ENCODE measurements at regions not wholly inside any gene's neighbourhood (a gene's known extent, or its start where the extent isn't known, plus 50 kb on each side); places are given as distances from the start of the nearest gene placed in this dataset.
"Not testable (repeated sequence)": the region's sequence is repeated elsewhere in the genome, so short reads cannot be mapped to it uniquely, and the experiment has no call there.

DNA sequence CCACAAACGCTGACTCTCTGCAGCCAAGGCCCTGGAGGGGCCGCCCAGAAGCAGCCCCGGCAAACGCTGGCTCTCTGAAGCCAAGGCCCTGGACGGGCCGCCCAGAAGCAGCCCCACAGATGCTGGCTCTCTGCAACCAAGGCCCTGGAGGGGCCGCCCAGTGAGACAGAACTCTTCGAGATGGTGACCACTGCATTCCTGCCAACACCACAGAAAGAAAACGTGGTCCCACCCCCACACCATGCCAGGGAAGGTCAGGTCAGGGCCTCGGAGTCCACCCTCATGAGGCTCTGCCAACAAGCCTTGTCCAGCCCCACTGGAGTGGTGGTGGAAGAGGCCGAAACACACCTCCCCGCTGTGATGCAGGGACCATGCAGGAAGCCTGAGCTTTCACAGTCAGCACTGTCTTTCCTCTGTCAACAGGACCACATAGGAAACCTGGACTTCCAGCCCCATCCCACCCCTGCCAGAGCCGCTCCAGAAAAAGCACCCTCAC lies 97.5 kb downstream of the DLL1 start:
- DNase-seq (ENCODE audit: low read depth) = no peak

DNA sequence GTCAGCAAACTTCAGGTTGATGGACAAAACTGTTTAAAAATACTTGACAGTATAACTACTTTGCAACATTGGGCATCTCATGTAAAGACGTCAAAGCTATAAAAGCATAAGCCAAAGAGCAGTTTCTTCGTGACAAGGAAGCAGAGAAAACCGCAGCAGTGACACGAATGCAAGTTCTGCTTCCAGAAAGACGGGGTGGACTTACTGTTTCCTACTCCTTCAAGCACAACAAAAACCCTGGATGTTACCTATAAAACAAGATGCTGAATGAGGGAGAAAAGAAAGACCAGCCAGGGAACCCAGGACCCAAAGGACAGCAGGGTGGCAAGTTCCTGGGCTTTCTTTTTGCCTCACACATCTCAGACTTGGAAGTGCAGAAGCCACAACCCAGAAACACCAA lies 98.0 kb downstream of the DLL1 start:
- DNase-seq (ENCODE audit: low read depth) = no peak

DNA sequence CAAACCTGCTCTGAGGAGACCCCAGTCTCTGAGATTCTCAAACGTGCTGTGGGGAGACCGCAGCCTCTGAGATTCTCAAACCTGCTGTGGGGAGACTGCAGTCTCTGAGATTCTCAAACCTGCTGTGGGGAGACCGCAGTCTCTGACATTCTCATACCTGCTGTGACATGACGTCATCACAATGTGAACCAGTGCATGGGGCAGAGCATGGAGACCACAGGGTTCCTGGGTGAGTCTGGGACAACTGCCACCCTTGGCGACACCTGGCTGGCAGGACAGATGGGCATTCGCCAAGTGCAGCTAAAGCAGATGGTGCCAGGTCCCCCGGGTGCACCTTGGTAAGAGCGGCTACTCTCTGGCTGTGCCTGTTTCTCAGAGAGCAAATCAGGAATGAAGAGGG lies 98.8 kb downstream of the DLL1 start:
- not testable (repeated sequence) for DNase-seq (ENCODE audit: low read depth)

DNA sequence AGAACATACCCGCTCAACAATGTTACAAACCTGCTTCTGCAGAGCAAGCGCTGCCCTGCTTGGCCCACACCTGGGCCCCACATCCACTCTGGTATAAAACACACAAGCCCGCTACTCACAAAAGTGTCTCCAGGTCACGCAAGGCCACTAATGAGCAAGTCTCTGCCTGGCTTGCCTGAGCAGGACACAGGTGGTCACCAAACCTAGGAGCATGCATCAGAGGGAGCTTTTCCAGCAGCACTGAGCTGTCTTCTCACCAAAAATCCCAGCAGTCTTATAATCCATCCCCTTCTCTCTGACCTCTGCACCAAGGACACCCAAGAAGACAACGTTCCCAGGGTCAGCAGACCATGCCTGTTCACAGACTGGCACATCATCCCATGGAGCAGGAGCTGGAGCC lies 100.8 kb downstream of the DLL1 start:
- DNase-seq (ENCODE audit: low read depth) = no peak

DNA sequence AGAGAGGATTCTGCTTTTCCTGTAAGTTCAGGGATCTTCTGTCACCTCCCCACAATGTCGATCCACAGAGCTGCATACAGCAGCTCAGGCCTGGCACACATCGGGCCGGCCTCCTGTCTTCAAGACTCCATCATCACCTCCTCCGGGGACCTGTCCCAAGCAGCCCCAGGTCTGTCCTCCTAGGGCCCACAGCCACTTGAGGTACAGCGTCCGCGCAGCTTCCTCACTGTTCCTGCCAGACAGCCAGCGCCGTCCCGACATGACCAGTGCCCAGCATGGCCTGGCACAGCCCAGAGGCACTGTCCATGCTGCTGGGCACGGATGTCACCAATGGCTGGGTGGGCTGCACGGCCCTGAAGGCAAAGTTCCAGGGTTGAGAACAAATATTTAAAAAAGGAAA lies 101.6 kb downstream of the DLL1 start:
- DNase-seq (ENCODE audit: low read depth) = no peak

DNA sequence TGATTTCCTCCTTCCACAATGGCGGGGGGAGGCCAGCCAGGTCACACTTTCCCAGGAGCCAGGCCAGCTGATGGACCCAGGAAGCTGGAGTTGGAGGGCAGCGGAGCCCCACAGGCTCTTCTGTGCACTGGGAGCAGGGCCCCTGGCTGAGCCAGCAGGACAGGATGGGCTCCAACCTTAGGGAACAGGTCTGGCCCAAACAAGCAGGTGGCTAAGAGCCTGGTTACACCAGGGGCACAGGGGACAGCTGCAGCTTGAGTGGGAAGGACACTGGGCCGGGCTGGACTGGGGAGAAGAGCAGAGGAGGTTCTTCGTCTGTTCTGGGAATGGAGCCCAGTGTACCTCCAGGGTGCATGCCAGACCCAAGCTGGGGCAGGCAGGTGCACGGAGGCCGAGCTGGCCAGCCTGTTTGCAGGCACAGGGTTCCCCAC lies 102.3 kb downstream of the DLL1 start:
- DNase-seq (ENCODE audit: low read depth) = no peak

DNA sequence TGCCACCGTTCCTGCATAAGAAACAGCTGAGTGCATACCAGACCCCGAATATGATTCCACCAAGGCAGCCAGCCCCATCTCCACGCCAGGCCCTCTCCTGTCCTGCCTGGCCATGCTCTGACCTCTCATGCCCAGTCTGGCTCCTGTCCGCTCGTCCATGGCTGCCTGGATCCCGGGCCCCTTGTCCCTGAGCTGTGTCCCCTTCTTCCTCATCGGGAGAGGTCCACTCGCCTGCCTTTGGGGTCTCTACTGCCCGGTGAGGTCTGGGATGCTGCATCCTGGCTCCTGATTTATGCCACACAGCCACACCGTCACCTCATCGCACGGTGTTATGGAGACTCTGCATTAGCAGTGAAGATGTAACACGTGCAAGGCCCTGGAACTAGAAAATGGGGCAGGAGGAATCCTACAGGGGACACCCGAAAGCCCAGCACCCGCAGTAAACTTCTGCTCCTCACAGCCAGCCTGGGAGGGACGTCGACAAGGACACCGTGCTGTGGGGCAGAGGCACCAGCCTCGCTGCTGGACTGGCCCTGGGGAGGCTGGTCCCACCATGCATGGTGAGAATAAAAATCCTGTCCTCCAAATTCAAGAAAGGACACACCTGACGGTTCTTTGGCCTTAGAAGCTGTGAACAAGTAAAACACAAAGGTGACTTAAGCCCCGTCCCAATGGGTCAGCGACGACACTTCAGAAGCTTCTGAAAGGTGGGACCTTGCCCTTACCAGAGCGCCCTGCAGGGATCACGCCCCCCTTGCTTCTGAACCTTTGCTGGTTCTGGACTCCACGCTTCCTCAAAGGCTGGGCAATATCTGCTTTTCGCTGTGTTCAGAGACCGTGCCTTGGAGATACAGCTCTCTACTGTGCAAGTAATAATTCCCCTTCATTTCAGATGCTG lies 103.0 kb downstream of the DLL1 start:
- DNase-seq (ENCODE audit: low read depth) = no peak

DNA sequence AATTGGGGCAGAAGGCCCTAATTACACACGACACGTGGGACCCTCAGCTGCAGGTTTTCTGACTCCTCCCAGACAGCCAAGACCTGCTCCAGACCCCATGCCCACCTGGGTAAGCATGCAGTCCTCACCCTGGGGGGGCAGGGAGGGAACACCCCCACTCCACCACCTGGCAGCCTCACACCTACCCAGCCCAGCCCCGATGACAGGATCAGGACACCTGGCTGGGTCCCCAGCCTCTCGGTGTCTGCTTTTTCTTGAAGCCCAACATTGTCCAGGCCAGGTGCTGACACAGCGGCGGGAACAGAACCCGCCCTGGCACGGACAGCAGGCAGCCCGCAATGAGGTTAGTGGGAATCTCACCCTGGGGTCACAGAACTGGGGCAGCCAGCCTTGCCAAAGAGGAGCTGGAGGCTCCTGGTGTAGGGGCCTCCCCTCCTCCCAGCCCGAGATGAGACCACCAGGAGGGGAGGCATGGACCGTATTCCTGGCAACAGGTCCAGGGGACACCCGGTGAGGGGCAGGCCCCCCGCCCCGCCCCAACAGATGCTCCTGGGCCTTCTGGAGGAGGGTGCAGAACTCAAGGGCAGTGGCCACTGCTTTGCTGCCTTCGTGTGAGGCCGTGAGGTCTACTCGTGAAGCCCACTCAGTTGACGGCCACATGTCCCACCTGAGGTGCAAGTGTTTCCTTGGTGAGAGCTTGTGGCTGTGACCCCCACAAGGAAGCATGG lies 103.8 kb downstream of the DLL1 start:
- no peak for DNase-seq (ENCODE audit: low read depth)

DNA sequence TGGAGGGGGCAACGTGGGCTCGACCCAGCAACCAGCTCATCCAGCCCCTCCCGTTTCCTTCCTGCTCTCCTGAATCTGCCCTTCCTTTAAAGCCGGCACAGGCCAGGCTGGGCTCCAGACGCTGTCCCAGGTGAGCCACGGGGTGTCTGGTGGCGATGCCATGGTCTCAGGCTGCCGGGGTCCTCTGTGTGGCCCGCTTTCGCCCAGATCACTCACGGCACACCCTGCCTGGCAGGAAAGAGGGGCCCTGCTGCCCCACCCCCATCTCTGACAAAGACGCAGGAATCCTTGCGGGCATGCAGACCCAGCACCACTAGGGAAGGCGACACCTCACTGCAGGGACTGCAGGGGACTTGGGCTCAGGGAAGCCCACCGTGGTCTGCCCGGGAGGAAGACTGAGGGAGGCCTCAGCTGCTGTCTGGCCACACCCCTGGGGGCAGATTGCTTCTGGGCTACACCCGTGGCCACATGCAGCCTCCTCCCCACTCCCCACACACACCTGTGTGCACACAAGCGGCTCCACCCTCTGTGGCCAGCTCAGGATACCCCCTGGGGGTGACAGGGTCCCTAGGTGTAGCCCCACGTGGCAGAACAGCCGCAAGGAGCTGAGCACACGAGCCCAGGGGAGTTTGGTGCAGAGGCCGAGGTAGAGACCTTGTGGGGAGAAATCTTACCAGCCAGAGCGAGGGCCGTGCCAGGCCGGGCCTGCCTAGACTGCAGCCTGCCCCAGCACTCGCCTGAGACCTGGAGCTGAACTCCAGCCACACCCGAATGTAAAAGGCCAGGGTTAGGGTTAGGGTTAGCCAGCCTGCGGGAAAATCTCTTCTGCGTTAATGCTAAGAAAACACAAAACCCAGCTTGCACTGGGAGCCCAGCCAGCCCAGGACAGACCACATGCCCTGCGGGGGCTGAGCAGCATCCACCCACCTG lies 104.6 kb downstream of the DLL1 start:
- no peak for DNase-seq (ENCODE audit: low read depth)

DNA sequence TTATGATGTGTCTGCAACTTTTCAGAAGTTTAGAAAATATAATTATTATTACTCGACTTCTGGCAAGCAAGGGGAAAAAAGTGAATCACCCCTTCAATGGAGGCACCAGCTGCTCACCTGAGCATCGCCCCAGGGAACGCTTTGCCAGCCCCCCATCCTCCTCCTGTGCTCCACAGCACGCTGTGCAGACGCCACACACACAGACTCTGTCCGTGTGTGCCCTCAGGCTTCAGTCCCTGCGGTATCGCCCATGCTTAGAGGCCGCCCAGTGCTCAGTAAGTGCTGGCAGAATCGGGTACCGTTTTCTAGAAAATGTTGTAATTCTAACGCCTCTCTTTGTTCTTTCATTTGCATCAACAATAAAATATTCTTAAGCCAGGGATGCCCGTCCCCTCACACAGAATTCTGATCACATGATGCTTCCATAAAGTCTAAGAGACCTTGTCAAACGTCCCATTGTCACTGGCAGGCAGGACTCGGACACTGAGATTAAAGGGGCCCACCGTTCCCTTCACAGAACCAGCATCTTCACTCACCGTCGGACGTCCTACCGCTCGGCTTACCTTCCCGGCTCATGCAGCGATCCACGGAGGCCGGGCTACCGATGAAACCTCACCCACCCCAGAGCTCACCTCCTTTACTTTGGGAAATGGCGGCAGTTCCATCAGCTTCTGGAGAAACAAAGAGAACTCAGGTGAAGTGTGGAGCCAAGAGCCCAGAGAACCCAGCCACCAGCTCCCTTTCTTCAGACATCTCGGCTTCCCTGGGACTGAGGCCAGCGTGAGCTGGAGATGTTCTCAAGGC lies 105.5 kb downstream of the DLL1 start:
- DNase-seq (ENCODE audit: low read depth) = no peak

DNA sequence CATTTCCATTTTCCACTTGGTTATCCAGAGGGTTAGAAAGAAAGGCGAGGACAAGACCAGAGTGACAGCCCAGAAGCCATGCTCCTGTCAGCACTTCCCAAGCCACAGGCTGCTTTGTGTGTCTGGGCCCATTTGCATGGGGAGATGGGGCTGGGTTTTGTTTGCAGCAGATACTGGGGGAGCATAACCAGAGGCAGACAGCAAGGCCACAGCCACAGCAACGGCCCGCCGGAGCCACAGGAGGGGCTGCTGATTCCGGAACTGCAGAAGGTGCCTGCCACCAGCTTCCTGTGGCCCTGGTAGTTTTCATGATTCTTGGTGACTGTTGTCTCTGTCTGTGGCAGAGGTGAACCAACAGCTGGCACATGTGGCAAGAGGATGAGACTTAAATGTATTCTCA lies 106.6 kb downstream of the DLL1 start:
- DNase-seq (ENCODE audit: low read depth) = no peak

DNA sequence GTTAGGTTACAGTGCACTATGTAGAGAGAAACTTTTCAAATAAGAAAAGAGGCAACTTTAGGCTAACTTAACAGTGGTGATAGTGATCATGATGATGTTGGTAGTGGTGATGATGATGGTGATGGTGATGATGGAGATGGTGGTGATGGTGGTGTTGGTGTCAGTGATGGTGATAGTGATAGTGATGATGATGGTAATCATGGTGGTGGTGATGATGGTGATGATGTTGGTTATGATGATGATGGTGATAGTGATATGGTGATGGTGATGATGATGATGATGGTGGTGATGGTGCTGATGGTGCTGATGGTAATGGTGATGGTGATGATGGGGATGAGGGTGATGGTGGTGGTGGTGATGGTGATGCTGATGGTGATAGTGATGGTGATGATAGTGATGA lies 107.4 kb downstream of the DLL1 start:
- no peak for DNase-seq (ENCODE audit: low read depth)

DNA sequence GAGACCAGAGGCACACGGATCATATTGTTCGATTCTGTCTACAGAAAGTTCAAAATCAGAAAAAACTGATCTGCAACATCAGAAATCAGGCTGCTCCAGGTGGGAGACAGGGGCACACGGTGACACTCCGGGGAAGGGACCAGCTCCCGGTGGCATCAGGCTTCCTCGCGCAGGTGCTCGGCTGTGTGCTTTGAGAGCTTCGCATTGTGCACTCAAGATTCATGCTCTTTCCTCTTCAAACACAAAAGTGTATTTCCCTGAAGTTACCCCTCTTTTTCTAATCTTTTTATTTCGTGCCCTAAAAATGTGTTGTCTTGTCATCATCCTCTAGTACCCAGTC lies 108.1 kb downstream of the DLL1 start:
- DNase-seq (ENCODE audit: low read depth) = no peak

DNA sequence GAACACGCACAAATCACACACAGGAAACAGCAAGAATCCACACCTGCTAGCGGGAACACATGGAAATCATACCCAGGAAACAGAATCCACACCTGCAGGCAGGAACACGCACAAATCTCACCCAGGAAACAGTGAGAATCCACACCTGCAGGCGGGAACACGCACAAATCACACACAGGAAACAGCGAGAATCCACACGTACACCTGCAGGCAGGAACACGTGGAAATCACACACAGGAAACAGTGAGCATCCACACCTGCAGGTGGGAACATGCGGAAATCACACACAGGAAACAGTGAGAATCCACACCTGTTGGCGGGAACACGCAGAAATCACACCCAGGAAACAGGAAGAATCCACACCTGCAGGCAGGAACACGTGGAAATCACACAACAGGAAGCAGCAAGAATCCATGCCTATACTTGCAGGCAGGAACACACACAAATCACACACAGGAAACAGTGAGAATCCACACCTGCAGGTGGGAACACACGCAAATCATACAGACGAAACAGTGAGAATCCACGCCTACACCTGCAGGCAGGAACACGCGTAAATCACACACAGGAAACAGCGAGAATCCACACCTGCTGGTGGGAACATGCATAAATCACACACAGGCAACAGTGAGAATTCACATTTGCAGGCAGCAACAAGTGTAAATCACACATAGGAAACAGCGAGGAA lies 108.6 kb downstream of the DLL1 start:
- DNase-seq (ENCODE audit: low read depth) = no peak

DNA sequence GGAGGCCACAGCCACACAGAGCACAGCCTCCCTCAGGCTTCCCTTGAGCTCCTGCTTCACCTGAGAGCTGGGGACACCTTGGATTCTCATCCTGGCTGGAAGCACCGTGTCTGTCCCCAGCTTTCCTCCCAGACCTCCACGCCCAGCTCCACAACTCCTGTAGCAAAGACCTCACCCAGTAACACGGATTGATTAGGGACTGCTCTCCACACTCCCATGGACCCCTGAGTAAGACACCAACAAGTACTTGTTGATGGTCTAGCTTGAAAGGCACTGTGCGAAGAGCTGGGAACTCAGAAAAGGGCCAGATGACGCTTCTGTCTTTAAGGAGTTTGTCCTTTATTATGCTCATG lies 109.6 kb downstream of the DLL1 start:
- no peak for DNase-seq (ENCODE audit: low read depth)

DNA sequence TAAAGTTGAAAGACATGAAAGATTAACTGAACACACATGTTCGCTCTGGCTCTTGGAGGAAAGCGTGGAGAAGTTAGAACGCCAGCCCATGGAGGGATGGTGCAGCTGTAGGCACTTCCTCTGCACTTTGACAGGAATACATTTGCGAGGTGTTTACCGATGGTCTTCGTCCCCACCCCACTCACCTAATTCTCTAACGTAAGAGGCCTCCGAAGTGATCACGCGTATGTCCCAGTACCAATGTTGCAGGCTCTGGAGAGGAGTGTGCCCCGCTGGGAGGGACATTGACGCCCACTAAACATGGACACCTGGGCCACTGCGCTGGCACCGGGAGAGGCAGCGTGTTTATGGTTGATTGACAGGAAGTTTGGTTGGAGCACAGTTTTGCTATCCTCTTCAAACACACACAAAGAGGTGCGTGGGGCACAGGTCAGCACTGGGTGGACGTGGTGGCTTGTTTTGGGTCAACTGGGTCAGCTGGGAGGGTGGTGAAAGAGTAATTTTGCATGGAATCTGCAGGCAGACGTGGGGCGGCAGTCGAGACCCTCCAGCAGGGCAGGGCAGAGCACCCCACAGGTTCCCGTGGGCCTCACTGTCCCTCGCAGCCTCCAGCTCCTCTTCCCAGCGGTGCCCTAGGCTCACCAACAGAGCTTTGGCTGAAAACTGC lies 110.1 kb downstream of the DLL1 start:
- no peak for DNase-seq (ENCODE audit: low read depth)

DNA sequence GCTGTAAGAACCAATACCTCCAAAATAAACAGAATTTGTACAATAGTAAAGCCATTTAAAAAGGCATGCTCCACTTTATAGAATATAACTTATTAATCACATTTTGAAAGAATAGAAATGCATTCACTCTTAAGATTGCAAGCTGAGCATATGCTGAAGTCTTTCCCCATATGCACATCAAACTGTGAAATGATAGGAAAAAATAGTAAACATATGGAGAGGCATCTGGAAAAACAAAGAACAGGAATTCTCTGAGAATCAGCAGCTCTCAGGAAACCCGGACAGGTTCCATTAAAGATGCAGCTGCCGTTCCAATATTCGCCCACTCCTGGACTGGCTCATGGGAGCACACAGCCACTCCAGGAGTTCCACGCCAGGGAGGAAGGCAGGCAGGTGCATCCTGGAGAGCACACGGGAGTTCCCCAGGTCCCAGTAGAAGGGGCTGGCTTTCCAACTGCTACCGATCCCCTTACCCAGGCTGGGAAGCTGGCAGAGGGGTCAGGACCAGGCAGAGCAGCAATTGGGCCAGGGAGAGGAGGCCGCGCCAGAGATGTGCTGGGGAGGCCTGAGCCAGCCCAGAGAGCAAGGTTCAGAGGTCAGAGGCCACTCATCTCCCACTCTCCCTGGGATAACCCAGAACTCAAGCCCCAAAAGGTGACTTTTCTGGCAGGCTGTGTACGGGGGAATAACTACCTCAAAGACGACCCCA lies 111.1 kb downstream of the DLL1 start:
- no peak for DNase-seq (ENCODE audit: low read depth)

DNA sequence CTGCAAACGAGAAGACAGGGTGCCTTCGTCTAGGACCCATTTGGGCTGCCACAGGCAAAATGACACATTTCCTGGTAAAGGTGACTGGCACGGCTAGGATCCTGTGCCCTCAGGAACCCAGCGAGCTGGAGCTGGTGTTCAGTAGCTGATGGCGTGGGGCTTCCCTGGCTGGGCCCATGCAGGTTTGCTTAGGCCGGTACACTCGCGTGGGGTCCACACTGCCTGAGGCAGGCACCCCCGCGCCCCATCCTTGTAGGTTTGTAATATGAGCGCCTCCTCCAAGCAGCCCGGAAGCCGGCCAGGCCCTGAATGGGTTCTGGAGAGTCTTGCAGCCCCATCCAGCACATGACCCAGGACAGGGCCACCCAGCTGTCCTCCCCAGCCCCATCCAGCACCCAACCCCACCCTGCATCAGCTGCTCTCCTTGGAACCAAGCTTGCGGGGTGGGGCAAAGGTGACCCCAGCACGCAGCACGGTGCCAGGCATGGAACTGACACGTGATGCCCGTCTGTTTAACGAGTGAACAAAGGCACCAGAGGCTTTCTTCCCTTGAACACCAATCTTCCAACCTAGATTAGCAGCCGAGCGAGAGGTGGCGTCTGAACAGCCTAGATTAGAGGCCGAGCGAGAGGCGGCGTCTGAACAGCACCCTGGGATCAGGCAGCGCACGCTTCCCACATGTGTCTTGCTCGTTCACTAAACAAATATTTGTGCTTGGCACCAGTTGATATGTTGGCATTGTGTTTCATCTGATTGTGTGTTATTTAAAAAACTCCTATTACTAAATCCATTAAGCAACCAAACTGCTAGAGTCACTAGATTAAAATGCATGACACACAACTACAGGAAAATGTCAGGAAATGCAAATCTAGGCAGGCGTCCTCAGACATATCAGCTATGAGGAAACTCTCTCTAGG lies 112.1 kb downstream of the DLL1 start:
- DNase-seq (ENCODE audit: low read depth) = no peak

All from stimulated activated CD8-positive, alpha-beta memory T cell treated with anti-CD3 and anti-CD28 coated beads, Interleukin-12 subunit alpha, Interleukin-12 subunit beta, amount 100 ng/mL, for 4 hours (primary cell).